H1 (cell line): ENCODE measurements at regions not wholly inside any gene's neighbourhood (a gene's known extent, or its start where the extent isn't known, plus 50 kb on each side); places are given as distances from the start of the nearest gene placed in this dataset.

Experiments
- CTBP2 ChIP-seq: IDR thresholded peaks from 2 replicates; pipeline ENCODE4 v1.7.0; 2011; ENCODE audit warnings: borderline replicate concordance, mild to moderate bottlenecking, moderate library complexity, mixed read lengths, low read length; ENCODE audit not compliant: insufficient read depth, insufficient read length
- EZH2 ChIP-seq: fragments of 200-600 bp; sonication (generic); IDR thresholded peaks from 2 replicates; pipeline ENCODE4 v1.7.1; 2012; ENCODE audit warnings: low read depth, mild to moderate bottlenecking, moderate library complexity, low read length, inconsistent platforms; ENCODE audit not compliant: severe bottlenecking
- JUN ChIP-seq: IDR thresholded peaks from 2 replicates; pipeline ENCODE4 v1.6.1; 2011; ENCODE audit warnings: low read depth, mild to moderate bottlenecking, improper control_type of control experiment, low read length
- KDM1A ChIP-seq: fragments of 200-600, 300-600 bp; sonication (generic); IDR thresholded peaks from 2 replicates; pipeline ENCODE4 v1.7.1; 2016; ENCODE audit warnings: mild to moderate bottlenecking, low read length, borderline replicate concordance
- POLR2AphosphoS5 ChIP-seq: IDR thresholded peaks from 2 replicates; pipeline ENCODE4 v1.6.1; 2011; ENCODE audit warnings: low read depth, low read length
- SIRT6 ChIP-seq: IDR thresholded peaks from one replicate; pipeline ENCODE4 v1.7.1; 2012; ENCODE audit warnings: low read length, inconsistent platforms
- SP1 ChIP-seq: IDR thresholded peaks from 2 replicates; pipeline ENCODE4 v1.6.1; 2011; ENCODE audit warnings: low read depth, low read length
- SP4 ChIP-seq: IDR thresholded peaks from 2 replicates; pipeline ENCODE4 v1.6.1; 2012; ENCODE audit warnings: low read length, inconsistent platforms
- TCF12 ChIP-seq: IDR thresholded peaks from 2 replicates; pipeline ENCODE4 v1.6.1; 2011; ENCODE audit warnings: low read depth, mild to moderate bottlenecking, low read length
- TF ChIP-seq, protein P1 (sequence below): fragments of 300-600 bp; sonication (generic); IDR thresholded peaks from 2 replicates; pipeline ENCODE4 v1.7.1; 2012; ENCODE audit warnings: low read length, moderate library complexity, mild to moderate bottlenecking, inconsistent platforms; ENCODE audit not compliant: insufficient replicate concordance

DNA sequence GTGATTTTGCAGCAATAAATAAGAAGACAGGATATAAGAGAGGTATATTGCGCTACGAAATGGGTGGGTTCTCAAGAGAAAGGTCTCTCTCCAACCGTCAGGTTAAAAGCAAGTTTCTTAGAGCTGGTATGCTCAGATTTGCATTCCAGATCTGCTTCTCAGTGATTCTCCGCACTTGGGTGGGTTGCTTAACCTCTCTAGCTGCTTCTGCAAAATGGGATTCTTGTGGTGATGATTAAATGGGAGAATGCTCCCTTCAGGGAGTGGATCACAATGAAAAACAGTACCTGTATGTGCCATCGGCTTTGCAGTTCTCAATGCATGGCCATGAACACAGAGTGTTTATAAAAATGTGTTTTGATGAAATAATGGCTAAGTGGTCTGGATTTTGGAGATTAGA lies 477.7 kb downstream of the TNS1 start (continued):
- TF ChIP-seq, protein P1, sequence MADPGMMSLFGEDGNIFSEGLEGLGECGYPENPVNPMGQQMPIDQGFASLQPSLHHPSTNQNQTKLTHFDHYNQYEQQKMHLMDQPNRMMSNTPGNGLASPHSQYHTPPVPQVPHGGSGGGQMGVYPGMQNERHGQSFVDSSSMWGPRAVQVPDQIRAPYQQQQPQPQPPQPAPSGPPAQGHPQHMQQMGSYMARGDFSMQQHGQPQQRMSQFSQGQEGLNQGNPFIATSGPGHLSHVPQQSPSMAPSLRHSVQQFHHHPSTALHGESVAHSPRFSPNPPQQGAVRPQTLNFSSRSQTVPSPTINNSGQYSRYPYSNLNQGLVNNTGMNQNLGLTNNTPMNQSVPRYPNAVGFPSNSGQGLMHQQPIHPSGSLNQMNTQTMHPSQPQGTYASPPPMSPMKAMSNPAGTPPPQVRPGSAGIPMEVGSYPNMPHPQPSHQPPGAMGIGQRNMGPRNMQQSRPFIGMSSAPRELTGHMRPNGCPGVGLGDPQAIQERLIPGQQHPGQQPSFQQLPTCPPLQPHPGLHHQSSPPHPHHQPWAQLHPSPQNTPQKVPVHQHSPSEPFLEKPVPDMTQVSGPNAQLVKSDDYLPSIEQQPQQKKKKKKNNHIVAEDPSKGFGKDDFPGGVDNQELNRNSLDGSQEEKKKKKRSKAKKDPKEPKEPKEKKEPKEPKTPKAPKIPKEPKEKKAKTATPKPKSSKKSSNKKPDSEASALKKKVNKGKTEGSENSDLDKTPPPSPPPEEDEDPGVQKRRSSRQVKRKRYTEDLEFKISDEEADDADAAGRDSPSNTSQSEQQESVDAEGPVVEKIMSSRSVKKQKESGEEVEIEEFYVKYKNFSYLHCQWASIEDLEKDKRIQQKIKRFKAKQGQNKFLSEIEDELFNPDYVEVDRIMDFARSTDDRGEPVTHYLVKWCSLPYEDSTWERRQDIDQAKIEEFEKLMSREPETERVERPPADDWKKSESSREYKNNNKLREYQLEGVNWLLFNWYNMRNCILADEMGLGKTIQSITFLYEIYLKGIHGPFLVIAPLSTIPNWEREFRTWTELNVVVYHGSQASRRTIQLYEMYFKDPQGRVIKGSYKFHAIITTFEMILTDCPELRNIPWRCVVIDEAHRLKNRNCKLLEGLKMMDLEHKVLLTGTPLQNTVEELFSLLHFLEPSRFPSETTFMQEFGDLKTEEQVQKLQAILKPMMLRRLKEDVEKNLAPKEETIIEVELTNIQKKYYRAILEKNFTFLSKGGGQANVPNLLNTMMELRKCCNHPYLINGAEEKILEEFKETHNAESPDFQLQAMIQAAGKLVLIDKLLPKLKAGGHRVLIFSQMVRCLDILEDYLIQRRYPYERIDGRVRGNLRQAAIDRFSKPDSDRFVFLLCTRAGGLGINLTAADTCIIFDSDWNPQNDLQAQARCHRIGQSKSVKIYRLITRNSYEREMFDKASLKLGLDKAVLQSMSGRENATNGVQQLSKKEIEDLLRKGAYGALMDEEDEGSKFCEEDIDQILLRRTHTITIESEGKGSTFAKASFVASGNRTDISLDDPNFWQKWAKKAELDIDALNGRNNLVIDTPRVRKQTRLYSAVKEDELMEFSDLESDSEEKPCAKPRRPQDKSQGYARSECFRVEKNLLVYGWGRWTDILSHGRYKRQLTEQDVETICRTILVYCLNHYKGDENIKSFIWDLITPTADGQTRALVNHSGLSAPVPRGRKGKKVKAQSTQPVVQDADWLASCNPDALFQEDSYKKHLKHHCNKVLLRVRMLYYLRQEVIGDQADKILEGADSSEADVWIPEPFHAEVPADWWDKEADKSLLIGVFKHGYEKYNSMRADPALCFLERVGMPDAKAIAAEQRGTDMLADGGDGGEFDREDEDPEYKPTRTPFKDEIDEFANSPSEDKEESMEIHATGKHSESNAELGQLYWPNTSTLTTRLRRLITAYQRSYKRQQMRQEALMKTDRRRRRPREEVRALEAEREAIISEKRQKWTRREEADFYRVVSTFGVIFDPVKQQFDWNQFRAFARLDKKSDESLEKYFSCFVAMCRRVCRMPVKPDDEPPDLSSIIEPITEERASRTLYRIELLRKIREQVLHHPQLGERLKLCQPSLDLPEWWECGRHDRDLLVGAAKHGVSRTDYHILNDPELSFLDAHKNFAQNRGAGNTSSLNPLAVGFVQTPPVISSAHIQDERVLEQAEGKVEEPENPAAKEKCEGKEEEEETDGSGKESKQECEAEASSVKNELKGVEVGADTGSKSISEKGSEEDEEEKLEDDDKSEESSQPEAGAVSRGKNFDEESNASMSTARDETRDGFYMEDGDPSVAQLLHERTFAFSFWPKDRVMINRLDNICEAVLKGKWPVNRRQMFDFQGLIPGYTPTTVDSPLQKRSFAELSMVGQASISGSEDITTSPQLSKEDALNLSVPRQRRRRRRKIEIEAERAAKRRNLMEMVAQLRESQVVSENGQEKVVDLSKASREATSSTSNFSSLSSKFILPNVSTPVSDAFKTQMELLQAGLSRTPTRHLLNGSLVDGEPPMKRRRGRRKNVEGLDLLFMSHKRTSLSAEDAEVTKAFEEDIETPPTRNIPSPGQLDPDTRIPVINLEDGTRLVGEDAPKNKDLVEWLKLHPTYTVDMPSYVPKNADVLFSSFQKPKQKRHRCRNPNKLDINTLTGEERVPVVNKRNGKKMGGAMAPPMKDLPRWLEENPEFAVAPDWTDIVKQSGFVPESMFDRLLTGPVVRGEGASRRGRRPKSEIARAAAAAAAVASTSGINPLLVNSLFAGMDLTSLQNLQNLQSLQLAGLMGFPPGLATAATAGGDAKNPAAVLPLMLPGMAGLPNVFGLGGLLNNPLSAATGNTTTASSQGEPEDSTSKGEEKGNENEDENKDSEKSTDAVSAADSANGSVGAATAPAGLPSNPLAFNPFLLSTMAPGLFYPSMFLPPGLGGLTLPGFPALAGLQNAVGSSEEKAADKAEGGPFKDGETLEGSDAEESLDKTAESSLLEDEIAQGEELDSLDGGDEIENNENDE: no peak
- TF ChIP-seq CTBP2 (no peak), SP4 (no peak), KDM1A (no peak), SP1 (no peak), JUN (no peak), EZH2 (no peak), POLR2AphosphoS5 (no peak), TCF12 (no peak), SIRT6 (no peak)
